HG03196 (cell line): ENCODE measurements at regions not wholly inside any gene's neighbourhood (a gene's known extent, or its start where the extent isn't known, plus 50 kb on each side); places are given as distances from the start of the nearest gene placed in this dataset.
"Not testable (repeated sequence)": the region's sequence is repeated elsewhere in the genome, so short reads cannot be mapped to it uniquely, and the experiment has no call there.

Experiments
- ATAC-seq: cut with Tn5 transposase; IDR thresholded peaks from one replicate; pipeline ENCODE4 v1.9.1; 2021; ENCODE audit not compliant: unreplicated experiment

- no peak for ATAC-seq
Observed at GRCh38 chr9:88596376-88596775, 61.4 kb downstream of the NXNL2 start.

- no peak for ATAC-seq
Observed at GRCh38 chr9:88604836-88605511, 70.0 kb downstream of the NXNL2 start.

GRCh38 chr9:88605512-88606362, 70.8 kb downstream of the NXNL2 start:
- no peak for ATAC-seq

GRCh38 chr9:88614359-88614758, 79.4 kb downstream of the NXNL2 start:
- no peak for ATAC-seq

GRCh38 chr9:88623698-88624097, 88.7 kb downstream of the NXNL2 start:
- no peak for ATAC-seq

GRCh38 chr9:88628114-88628513, 93.1 kb downstream of the NXNL2 start:
- no peak for ATAC-seq

- no peak for ATAC-seq
Observed at GRCh38 chr9:88628811-88629210, 93.8 kb downstream of the NXNL2 start.

- ATAC-seq, result not testable (repeated sequence)
Observed at GRCh38 chr9:88630574-88630973, 95.6 kb downstream of the NXNL2 start.

- ATAC-seq, result no peak
Observed at GRCh38 chr9:88635151-88635550, 100.2 kb downstream of the NXNL2 start.

- ATAC-seq, result no peak
Observed at GRCh38 chr9:88641456-88642240, 106.7 kb downstream of the NXNL2 start.

- no peak for ATAC-seq
Observed at GRCh38 chr9:88642336-88642735, 107.4 kb downstream of the NXNL2 start.

GRCh38 chr9:88643931-88644330, 109.0 kb downstream of the NXNL2 start:
- ATAC-seq, result no peak

- no peak for ATAC-seq
Observed at GRCh38 chr9:88645172-88645878, 110.3 kb downstream of the NXNL2 start.

- no peak for ATAC-seq
Observed at GRCh38 chr9:88645879-88646199, 110.9 kb downstream of the NXNL2 start.

- ATAC-seq, result no peak
Observed at GRCh38 chr9:88646539-88647300, 111.7 kb downstream of the NXNL2 start.

- ATAC-seq, result no peak
Observed at GRCh38 chr9:88651682-88652633, 117.0 kb downstream of the NXNL2 start.

GRCh38 chr9:88652876-88653275, 117.9 kb downstream of the NXNL2 start:
- ATAC-seq, result no peak

GRCh38 chr9:88653406-88653805, 118.4 kb downstream of the NXNL2 start:
- no peak for ATAC-seq

- no peak for ATAC-seq
Observed at GRCh38 chr9:88653911-88654310, 118.9 kb downstream of the NXNL2 start.
